ENCODE measurements at regions not wholly inside any gene's neighbourhood (a gene's known extent, or its start where the extent isn't known, plus 50 kb on each side); places are given as distances from the start of the nearest gene placed in this dataset.
"Not testable (repeated sequence)": the region's sequence is repeated elsewhere in the genome, so short reads cannot be mapped to it uniquely, and the experiment has no call there.

- no peak overlapping the region for H3K9ac ChIP-seq (ENCODE audit: low read length)
- H3K36me3 ChIP-seq (ENCODE audit: control insufficient read depth, insufficient read depth, low read length), result no peaks in the 10 kb centered on the region
- H3K4me3 ChIP-seq (ENCODE audit: low read length), result no peak overlapping the region
- no peaks in the 10 kb centered on the region for H3K4me1 ChIP-seq (ENCODE audit: control insufficient read depth, insufficient read depth, low read length)
- H3K27me3 ChIP-seq (ENCODE audit: control insufficient read depth, insufficient read depth, low read length), result no peaks in the 10 kb centered on the region
- H3K27ac ChIP-seq (ENCODE audit: low read depth, low read length), result no peak overlapping the region
Observed at GRCh38 chr2:9710311-9710710, 79.5 kb upstream of the YWHAQ start.

GRCh38 chr2:9712263-9712662 lies 81.5 kb upstream of the YWHAQ start:
- Histone ChIP-seq H3K4me1 (ENCODE audit: control insufficient read depth, insufficient read depth, low read length) (no peaks in the 10 kb centered on the region), H3K9ac (ENCODE audit: low read length) (no peak overlapping the region), H3K27ac (ENCODE audit: low read depth, low read length) (no peak overlapping the region), H3K4me3 (ENCODE audit: low read length) (no peak overlapping the region), H3K27me3 (ENCODE audit: control insufficient read depth, insufficient read depth, low read length) (no peaks in the 10 kb centered on the region), H3K36me3 (ENCODE audit: control insufficient read depth, insufficient read depth, low read length) (no peaks in the 10 kb centered on the region)

- no peak overlapping the region for H3K27ac ChIP-seq (ENCODE audit: low read depth, low read length)
- H3K4me3 ChIP-seq (ENCODE audit: low read length), result no peak overlapping the region
- no peak overlapping the region for H3K9ac ChIP-seq (ENCODE audit: low read length)
- H3K36me3 ChIP-seq (ENCODE audit: control insufficient read depth, insufficient read depth, low read length), result no peaks in the 10 kb centered on the region
- no peaks in the 10 kb centered on the region for H3K27me3 ChIP-seq (ENCODE audit: control insufficient read depth, insufficient read depth, low read length)
- H3K4me1 ChIP-seq (ENCODE audit: control insufficient read depth, insufficient read depth, low read length), result no peaks in the 10 kb centered on the region
Observed at GRCh38 chr2:9714630-9715214, 83.9 kb upstream of the YWHAQ start.

DNA sequence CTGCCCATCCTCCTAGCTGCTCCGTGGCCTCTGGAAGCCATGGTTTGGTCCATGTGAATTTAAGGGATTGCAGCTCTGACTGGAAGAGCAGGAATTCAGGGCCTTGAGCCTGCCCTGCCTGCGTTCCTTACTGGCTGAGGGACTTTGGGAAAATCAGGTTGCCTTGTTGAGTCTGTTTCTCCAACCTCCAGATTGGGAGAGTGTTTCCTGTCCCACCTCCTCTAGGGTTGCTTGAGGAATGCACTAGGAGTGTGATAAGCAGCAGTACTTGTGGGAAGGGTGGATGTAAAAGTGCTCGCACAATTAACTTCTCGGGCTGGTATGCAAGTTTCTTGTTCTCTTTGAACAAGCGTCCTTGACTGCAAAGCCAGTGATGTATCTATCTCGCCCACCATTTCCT lies 84.4 kb upstream of the YWHAQ start:
- no peak overlapping the region for H3K9ac ChIP-seq (ENCODE audit: low read length)
- H3K27me3 ChIP-seq (ENCODE audit: control insufficient read depth, insufficient read depth, low read length), result no peaks in the 10 kb centered on the region
- H3K27ac ChIP-seq (ENCODE audit: low read depth, low read length), result no peak overlapping the region
- H3K36me3 ChIP-seq (ENCODE audit: control insufficient read depth, insufficient read depth, low read length), result no peaks in the 10 kb centered on the region
- H3K4me3 ChIP-seq (ENCODE audit: low read length), result no peak overlapping the region
- no peaks in the 10 kb centered on the region for H3K4me1 ChIP-seq (ENCODE audit: control insufficient read depth, insufficient read depth, low read length)

DNA sequence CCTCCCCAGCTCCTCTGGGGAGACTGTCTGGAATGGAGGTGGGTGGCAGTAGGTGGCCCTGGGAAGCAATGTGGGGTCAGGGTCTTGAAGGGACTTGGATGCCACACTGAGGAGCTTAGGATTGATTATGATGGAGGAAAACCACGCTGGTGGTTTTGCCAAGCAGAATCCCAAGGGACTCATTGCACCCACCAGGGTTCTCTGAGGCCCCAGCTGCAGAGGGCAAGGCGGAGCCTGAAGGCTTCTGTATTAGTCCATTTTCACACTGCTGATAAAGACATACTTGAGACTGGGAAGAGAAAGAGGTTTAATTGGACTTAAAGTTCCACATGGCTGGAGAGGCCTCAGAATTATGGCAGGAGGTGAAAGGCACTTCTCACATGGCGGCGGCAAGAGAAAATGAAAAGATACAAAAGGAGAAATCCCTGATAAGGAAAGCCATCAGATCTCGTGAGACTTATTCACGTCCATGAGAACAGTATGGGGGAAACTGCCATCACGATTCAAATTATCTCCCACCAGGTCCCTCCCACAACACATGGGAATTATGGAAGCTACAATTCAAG lies 87.2 kb upstream of the YWHAQ start:
- H3K9ac ChIP-seq (ENCODE audit: low read length), result no peak overlapping the region

DNA sequence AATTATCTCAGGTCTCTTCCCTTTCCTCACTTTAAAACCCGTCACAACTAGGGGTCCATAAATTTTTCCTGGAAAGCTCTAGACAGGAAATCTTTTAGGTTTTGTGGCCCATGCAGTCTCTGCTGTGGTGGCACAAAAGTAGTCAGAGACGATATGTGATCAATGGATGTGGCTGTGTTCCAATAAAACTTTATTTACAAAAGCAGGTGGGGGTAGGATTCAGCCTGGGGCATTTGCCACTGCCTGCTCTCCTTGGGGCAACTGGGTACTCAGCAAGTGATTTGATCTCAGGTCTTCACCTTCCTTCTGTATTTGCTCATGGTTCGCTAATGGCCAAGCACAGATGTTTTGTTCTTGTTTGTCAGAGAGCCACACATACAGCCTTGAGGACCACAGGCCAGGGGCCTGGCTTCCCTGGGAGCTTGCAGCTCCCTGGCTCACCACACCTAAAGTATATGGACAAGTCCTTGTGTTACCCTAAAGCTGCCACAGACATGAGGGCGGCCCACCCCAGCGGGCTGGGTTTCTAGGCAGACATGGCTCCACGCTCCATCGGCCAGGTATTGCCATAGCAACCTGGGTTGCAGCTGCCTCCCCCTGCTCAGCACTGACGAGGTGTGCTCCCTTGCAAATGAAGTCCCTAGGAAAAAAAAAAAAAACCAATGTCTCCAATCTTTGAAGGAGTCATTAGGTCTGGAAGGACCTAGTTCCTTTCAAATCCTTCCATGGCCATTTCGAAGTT lies 89.7 kb upstream of the YWHAQ start:
- Histone ChIP-seq H3K36me3 (ENCODE audit: control insufficient read depth, insufficient read depth, low read length) (no peaks in the 10 kb centered on the region), H3K4me1 (ENCODE audit: control insufficient read depth, insufficient read depth, low read length) (no peaks in the 10 kb centered on the region), H3K27me3 (ENCODE audit: control insufficient read depth, insufficient read depth, low read length) (no peaks in the 10 kb centered on the region), H3K27ac (ENCODE audit: low read depth, low read length) (no peak overlapping the region), H3K9ac (ENCODE audit: low read length) (no peak overlapping the region), H3K4me3 (ENCODE audit: low read length) (no peak overlapping the region)

More for the DNA sequence above, 87.2 kb upstream of the YWHAQ start:
- H3K27me3 ChIP-seq (ENCODE audit: control insufficient read depth, insufficient read depth, low read length), result no peaks in the 10 kb centered on the region
- H3K27ac ChIP-seq (ENCODE audit: low read depth, low read length), result no peak overlapping the region
- H3K36me3 ChIP-seq (ENCODE audit: control insufficient read depth, insufficient read depth, low read length), result no peaks in the 10 kb centered on the region
- H3K4me1 ChIP-seq (ENCODE audit: control insufficient read depth, insufficient read depth, low read length), result no peaks in the 10 kb centered on the region
- H3K4me3 ChIP-seq (ENCODE audit: low read length), result no peak overlapping the region

- H3K27me3 ChIP-seq (ENCODE audit: control insufficient read depth, insufficient read depth, low read length), result no peaks in the 10 kb centered on the region
- H3K9ac ChIP-seq (ENCODE audit: low read length), result no peak overlapping the region
Observed at GRCh38 chr2:9721344-9721743, 90.5 kb upstream of the YWHAQ start.

DNA sequence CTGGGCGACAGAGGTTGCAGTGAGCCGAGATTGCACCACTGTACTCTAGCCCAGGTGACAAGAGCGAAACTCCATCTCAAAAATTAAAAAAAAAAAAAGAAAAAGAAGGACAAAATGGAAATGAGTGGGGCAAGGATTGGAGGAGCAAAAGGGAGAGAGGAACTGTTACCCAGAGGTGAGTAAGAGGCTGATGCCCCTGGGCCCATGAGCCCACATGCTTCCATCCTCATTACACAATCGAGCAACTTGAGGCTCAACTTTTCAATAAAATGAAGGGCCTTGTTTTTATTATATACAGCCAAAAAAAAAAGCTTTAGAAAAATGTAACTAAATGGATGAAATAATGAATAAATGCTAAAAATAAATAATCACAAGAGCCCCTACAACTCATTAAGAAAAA lies 91.7 kb upstream of the YWHAQ start:
- Histone ChIP-seq H3K27ac (ENCODE audit: low read depth, low read length) (no peak overlapping the region), H3K27me3 (ENCODE audit: control insufficient read depth, insufficient read depth, low read length) (no peaks in the 10 kb centered on the region), H3K4me1 (ENCODE audit: control insufficient read depth, insufficient read depth, low read length) (no peaks in the 10 kb centered on the region), H3K4me3 (ENCODE audit: low read length) (no peak overlapping the region), H3K9ac (ENCODE audit: low read length) (no peak overlapping the region), H3K36me3 (ENCODE audit: control insufficient read depth, insufficient read depth, low read length) (no peaks in the 10 kb centered on the region)

More at GRCh38 chr2:9721344-9721743, 90.5 kb upstream of the YWHAQ start:
- H3K4me1 ChIP-seq (ENCODE audit: control insufficient read depth, insufficient read depth, low read length), result no peaks in the 10 kb centered on the region
- H3K4me3 ChIP-seq (ENCODE audit: low read length), result no peak overlapping the region
- H3K27ac ChIP-seq (ENCODE audit: low read depth, low read length), result no peak overlapping the region
- H3K36me3 ChIP-seq (ENCODE audit: control insufficient read depth, insufficient read depth, low read length), result no peaks in the 10 kb centered on the region

GRCh38 chr2:9724565-9724964 lies 93.8 kb upstream of the YWHAQ start:
- Histone ChIP-seq H3K9ac (ENCODE audit: low read length) (no peak overlapping the region), H3K4me3 (ENCODE audit: low read length) (no peak overlapping the region), H3K27ac (ENCODE audit: low read depth, low read length) (no peak overlapping the region), H3K36me3 (ENCODE audit: control insufficient read depth, insufficient read depth, low read length) (no peaks in the 10 kb centered on the region), H3K27me3 (ENCODE audit: control insufficient read depth, insufficient read depth, low read length) (no peaks in the 10 kb centered on the region), H3K4me1 (ENCODE audit: control insufficient read depth, insufficient read depth, low read length) (no peaks in the 10 kb centered on the region)

DNA sequence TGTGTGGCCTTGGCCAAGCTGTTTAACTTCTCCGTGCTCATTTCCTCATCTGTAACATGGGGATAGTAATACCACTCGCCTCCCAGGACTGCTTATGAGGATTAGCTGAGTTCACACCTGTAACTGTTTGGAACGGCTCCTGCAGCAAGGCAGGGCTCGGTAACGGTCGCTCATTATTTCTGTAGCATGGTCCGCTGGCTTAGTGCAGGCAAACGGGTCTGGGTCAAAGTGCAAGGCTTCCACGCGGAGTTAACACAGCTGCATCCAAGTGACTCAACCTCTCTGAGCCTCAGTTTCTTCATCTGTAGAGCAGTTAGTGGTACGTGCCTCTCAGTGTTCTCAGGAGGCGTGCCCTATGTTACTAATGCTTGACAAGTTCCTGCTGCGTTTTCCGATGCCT lies 94.3 kb upstream of the YWHAQ start:
- H3K4me1 ChIP-seq (ENCODE audit: control insufficient read depth, insufficient read depth, low read length), result no peaks in the 10 kb centered on the region
- no peaks in the 10 kb centered on the region for H3K36me3 ChIP-seq (ENCODE audit: control insufficient read depth, insufficient read depth, low read length)
- H3K4me3 ChIP-seq (ENCODE audit: low read length), result no peak overlapping the region
- no peak overlapping the region for H3K9ac ChIP-seq (ENCODE audit: low read length)
- no peak overlapping the region for H3K27ac ChIP-seq (ENCODE audit: low read depth, low read length)
- H3K27me3 ChIP-seq (ENCODE audit: control insufficient read depth, insufficient read depth, low read length), result no peaks in the 10 kb centered on the region

DNA sequence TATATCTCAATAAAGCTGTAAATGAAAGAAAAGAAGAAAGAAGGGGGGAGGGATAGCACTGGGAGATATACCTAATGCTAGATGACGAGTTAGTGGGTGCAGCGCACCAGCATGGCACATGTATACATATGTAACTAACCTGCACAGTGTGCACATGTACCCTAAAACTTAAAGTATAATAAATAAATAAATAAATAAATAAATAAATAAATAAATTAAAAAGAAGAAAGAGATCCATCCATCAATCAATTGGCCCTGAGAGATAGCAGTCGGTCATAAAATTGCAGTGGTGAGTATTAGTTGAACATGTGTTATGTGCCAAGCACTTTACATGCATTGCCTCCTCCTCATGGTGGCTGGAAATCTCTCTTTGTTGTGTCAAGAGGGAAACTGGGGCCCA lies 95.2 kb upstream of the YWHAQ start:
- H3K9ac ChIP-seq (ENCODE audit: low read length); H3K4me1 ChIP-seq (ENCODE audit: control insufficient read depth, insufficient read depth, low read length); H3K27me3 ChIP-seq (ENCODE audit: control insufficient read depth, insufficient read depth, low read length); H3K36me3 ChIP-seq (ENCODE audit: control insufficient read depth, insufficient read depth, low read length); H3K4me3 ChIP-seq (ENCODE audit: low read length); H3K27ac ChIP-seq (ENCODE audit: low read depth, low read length): not testable (repeated sequence)

- not testable (repeated sequence) for H3K27ac ChIP-seq (ENCODE audit: low read depth, low read length); H3K27me3 ChIP-seq (ENCODE audit: control insufficient read depth, insufficient read depth, low read length); H3K4me3 ChIP-seq (ENCODE audit: low read length); H3K9ac ChIP-seq (ENCODE audit: low read length); H3K4me1 ChIP-seq (ENCODE audit: control insufficient read depth, insufficient read depth, low read length); H3K36me3 ChIP-seq (ENCODE audit: control insufficient read depth, insufficient read depth, low read length)
Observed at GRCh38 chr2:9730523-9730922, 99.7 kb upstream of the YWHAQ start.

- H3K27ac ChIP-seq (ENCODE audit: low read depth, low read length), result no peak overlapping the region
- no peak overlapping the region for H3K9ac ChIP-seq (ENCODE audit: low read length)
- H3K27me3 ChIP-seq (ENCODE audit: control insufficient read depth, insufficient read depth, low read length), result no peaks in the 10 kb centered on the region
- H3K4me3 ChIP-seq (ENCODE audit: low read length), result no peak overlapping the region
- H3K36me3 ChIP-seq (ENCODE audit: control insufficient read depth, insufficient read depth, low read length), result no peaks in the 10 kb centered on the region
- H3K4me1 ChIP-seq (ENCODE audit: control insufficient read depth, insufficient read depth, low read length), result no peaks in the 10 kb centered on the region
Observed at GRCh38 chr2:9732824-9733223, 102.0 kb upstream of the YWHAQ start.
